Hematopoietic multipotent progenitor cell (in vitro differentiated cells): ENCODE measurements at regions not wholly inside any gene's neighbourhood (a gene's known extent, or its start where the extent isn't known, plus 50 kb on each side); places are given as distances from the start of the nearest gene placed in this dataset.

Experiments used
- DNase-seq, 3 donors: peaks; one replicate each; pipeline ENCODE4 v3.0.0-alpha.2; 2011 to 2015; ENCODE audit warnings: low read depth in 2 of 3, low spot score in 2 of 3

DNA sequence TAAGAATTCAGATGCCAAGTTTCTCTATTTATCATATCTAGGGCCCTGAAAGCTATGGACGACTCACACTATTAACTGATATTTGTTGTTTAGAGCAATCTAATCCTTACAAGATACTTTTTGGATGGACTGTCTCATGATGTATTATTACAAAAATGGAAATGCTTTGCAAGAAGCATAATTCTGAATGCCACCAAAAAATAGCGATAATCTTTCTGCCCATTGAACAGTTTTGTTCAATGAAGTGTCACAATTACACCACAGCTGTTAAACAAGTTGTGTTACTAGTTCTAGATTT, 460.4 kb upstream of the JARID2 start:
- DNase-seq: no peak

DNA sequence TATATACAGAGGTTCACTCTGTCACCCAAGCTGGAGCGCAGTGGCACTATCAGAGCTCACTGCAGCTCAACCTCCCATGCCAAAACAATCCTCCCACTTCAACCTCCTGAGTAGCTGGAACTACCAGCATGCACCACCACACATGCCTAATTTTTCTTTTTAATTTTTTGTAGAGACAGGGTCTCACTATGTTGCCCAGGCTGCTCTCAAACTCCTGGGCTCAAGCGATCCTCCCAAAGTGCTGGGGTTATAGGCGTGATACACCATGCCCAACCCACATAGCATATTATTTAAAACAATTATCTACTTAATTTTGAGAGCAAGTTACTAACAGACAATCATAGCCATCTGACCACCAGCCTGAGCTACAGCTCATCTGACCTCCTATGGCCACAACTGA, 459.9 kb upstream of the JARID2 start:
- DNase-seq: no peak

DNA sequence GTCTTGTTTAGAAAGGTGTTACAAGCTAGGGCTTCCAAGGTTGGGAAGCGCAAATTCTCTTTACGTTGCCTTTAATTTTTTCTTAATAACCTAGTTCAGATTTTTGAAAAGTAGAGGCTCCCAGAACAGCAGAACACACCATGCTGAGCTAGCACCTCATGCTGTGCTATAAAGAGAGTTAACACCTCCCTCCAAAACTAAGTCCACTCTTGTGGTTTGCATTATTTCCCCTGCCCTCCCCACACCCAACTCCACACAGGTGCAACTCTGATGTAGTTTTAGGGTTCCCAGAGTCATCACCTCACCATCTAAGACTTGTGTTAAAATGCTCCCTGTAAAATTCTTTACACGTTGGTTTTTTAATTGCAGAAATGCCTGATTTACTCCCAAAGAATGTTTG, 459.4 kb upstream of the JARID2 start:
- DNase-seq: no peak

DNA sequence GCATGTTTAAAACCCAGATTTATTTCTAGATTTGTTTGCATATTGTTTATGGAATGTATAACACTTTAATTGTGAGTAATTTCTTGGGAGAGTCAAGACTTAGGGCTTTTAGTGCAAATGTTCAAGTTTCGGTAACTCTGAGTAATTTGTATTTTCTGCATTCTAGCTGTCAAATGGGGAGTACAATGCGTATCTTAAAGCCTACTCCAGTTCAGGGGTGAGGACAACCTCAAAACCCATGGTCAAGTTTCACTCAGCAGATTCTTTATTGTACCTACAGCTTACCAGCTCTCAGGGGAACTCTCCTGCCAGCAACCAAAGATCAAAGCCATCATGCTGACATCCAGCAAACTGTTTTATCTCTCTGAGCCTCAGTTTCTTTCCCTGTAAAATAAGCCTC, 458.6 kb upstream of the JARID2 start:
- DNase-seq: no peak

DNA sequence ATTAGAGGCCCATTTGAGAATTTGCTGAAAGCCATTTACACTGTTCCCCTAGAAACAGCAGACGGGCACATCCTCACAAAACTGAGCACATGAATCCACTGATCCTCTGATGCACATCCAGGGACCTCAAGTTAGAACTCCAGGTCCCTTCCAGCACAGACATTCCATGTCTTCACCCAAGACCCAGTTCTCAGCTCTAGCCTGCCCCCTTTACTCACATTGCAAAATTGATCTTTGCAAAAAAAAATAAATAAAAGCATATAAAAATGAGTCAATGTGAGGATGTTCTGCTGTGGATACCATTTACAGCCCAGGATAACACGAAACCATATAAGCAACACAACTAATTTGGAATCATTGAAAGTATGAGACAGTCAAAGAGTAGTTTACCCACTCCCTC, 458.2 kb upstream of the JARID2 start:
- DNase-seq: no peak

DNA sequence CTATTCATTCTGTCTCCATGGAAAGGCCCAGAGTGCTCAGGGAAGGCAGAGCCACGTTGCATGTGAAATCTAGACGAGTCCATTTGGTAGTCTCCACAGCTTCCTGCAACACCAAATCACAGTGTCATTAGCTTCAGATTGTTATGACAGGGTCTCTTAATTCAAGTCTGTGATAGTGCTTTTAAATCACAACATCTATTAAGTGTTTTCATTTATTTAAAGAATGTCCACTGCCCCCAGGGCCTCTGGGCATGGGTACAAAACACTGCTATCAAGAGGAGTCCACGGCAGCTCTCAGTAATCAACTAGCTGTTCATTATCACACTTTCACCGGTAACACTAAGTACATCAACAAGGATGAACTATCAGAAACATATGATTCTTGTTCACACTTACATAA, 455.9 kb upstream of the JARID2 start:
- no peak for DNase-seq

DNA sequence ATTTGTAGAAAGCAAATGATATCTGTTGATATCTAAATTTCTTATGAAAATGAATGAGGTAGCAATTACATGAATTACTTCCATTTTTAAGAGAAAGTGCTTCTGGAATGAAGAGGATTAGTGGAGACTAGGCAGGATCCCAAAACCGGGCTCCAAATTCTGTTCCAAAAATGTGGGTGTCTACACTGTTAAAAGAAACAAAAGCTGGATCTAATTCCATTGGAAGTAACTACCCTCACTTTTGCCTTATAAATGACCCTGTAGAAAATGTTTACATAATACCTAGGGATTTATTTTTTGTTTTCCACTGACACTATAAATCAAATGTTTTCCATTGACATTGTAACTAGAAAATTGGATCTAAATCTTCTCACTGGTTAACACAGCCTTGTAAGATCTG, 454.9 kb upstream of the JARID2 start:
- no peak for DNase-seq

DNA sequence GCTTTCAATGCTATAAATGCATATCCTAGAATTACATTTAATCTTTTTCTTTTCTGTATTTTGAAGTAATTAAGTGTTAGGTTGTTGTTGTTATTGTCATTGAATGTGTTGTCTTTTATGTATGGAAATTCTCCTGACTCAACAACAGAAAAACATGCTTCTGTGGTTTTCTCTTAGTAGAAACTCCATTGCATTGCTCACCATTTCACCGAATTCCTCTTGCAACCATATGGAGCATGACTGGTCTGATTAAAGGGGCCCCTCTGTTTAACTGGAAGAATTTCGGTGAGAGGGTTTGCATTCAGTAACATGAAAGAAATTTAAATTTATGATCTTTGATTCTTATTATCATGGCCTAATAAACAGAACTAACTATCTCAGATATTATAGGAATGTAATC, 454.3 kb upstream of the JARID2 start:
- DNase-seq: no peak

DNA sequence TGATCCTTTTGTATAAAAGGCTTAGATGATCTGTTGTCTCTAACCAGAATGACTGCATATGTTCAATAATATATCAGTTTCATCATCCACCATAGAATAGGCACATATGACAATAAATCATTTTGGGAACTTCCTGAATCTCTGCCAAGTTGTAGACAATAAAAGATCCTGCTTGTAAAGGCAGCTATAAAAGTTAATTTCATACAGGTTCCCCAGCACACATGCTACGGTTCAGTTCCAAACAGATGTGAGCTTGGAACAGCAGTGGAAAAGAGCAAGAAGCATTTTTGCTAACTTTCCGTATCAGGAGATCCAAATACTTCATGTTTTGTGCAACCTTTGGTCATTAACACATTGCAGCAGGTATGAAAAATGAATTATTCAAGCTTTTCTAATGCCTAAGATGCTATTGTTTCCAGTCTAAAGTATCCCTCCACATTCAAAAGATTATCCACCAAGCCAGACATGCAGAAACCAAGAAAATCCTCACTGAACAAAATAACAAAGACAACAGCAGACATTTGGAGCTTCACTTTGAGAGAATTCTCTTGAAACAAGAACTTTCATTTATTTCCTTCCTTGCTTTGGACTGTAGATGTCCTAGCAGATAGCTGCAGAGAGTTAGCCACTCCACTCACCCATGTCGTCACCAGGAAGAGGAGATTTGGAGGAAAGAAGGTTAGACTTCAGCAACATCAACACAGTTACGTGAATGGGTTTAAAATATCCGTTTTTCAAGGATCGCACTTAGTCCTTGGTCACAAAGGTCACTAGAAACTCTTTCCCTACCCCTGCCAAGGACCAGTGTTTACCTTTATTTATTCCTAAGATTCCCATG, 453.5 kb upstream of the JARID2 start:
- peak in 1 of 3 donors; percentile 24 for DNase-seq

DNA sequence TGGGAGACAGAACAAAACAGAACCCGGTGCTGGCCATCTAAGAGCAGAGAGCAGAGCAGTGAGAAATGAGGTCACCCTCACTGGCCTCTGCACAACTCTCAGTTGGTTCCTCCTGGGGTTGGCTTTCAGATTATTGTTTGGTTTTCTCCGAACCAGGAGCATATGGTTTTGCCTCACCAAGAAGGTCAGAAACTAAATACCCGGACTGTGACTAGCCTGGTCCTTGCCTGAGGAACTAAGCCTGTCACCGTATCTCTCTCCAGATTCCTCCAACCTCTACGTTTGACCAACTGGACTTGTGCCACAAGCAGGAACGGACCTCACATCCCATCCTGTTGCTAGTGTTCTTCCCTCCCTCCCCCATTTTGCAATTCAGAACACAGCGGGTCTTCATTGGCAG, 450.4 kb upstream of the JARID2 start:
- DNase-seq: no peak

DNA sequence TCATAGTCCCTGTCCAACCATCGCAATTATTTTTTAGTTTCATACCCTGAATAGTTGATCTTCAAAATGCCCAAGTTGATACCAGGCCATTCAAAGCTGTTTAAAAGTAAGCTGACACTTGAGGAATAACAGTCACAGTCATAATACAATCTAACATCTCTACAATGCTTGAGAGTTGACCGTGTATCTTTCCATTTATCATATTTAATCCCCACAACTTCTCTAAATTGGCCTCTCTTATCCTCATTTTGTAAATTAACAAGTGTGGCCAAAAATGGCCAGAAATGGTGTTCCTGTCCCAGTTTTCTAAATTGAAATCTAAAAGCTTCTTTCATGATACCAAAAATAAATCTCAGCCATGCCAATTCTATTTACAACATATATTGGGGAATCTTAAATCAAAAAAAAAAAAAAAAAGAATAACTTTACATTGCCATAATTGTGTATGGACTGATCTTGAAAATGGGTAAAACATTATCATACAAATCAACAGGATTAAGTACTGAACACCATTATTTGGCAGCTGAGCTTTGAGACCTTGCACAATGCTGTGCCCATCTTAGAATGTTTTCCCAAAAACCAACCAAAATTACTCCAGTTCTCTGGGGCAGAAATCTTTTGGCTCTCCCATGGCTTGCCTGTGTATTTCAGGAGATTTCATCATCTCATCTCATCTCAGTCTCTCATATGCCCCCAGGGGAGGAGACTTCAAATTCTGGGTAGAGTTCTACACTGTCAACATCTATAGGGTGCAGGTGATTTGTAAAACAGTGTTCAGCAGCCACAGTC, 448.7 kb upstream of the JARID2 start:
- no peak for DNase-seq

DNA sequence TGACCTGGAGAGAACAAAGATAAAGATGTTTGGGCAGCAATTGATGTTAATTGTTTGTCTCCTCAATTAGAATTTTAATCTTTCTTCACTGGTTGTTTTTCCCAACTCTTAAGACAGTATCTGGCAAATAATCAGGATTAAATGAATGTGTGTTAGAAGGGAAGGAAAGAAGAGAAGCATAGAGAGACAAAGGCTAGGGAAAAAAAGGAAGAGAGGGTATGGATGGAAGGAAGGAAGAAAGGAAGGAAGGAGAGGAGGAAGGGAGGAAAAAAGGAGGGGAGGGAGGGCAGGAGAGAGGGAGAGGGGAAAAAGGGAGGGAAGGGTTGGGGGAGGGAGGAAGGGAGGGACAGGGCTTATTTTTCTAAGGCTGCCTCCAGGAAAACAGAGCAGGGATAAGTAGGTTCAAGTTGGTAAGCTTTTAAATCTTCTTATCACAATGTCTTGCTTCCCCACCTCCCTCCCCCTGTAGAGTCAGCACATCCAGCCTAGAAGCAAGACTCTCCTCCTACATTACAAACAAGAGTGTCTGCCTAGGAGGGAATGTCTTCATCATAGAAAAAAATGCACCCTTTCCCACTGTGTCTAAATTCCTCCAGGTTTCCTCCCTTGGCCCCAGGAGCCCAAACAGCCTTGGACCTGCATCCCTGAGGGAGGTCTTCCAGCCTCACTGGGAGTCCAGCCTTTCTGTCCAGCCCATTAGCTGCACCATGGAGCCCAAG, 447.8 kb upstream of the JARID2 start:
- no peak for DNase-seq

DNA sequence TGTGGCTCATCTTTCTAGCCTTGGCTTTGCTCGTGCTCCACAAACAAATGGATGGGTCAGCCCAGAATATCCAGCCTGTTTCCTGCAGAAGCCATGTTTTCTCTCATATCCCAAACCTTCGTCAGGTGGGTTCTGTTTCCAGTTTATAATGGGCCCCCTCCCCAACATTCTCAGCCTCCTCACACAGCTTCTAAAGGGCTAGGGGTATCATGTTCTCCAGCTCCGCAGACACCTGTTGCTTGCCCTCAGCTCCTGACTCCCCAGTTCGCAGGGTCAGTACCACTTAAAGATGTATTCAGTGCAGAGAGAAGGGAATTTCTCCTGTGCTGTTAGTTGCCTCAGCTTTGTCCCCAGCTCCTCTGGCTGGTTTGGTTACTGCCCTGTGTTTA, 447.3 kb upstream of the JARID2 start:
- DNase-seq: no peak

DNA sequence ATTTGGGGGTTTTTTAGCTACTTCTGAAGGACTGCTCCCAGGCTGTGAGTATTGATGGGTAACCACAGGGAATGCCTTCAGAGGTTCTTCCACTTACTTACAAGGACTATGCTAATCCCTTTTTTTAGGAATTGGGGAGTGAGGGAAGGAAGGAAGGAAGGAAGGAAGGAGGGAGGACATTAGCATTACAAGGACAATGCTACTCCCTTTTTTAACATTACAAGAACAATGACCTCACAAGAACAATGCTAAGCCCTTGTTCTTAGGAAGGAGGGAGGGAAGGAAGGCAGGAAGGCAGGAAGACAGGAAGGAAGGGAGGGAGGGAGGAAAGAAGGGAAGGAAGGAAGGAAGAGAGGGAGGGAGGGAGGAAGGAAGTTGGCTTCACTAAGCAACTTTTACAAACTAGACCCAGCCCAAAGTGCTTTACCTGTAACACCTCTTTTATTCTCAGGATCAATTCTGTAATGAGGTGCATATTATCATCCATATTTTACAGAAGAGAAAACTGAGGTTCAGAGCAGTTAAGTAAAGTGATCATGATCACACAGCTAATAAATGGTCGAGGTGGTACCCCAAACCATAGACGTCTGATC, 446.8 kb upstream of the JARID2 start:
- no peak for DNase-seq

DNA sequence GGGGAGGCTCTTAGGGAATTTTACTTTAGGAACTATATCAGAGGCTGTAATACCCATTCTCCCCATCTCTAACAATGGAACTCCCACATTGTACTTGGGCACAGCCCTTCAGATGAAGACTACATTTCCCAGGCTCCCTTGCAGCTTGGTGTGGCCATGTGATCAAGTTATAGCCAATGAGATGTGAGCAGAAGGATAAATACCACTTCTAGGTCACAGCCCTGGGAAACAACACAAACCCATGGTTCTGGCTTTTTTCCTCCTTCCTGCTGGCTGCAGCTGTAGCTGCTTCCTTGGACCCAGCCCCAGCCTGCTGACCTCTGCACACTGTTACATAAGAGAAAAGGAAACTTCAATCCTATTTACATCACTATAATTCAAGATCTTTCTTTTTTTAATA, 445.9 kb upstream of the JARID2 start:
- peak in 2 of 3 donors; percentile 44 to 66 for DNase-seq

DNA sequence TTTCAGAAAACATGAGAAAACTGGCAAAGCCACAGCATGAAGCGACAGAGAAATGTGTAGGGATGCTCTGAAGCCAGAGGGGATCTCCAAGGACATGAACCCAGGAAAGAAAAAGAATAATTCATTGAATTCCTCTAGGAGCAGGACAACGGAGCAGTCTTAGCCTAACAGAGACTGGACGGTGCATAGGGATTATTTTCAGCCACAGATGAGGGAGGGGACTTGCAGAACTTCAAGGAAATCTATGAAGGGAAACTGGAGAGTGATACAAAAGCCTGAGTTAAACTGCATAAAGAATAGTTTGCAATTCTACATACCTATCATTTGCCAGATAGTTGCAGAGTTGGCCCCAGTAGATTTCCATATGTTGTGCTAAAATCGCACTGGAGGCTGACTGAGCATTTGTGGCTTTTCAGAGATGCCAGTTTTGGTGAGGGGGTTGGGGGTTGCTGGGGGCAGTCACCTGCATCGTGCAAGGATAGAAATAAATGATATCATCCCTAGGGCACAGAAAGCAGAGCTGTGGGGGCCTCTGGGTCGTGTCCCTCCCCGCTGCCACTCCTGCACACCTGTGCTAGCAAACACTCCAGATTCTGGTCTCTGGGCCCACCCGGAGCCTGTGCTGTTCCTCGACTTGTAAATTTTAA, 443.2 kb upstream of the JARID2 start:
- DNase-seq: no peak

DNA sequence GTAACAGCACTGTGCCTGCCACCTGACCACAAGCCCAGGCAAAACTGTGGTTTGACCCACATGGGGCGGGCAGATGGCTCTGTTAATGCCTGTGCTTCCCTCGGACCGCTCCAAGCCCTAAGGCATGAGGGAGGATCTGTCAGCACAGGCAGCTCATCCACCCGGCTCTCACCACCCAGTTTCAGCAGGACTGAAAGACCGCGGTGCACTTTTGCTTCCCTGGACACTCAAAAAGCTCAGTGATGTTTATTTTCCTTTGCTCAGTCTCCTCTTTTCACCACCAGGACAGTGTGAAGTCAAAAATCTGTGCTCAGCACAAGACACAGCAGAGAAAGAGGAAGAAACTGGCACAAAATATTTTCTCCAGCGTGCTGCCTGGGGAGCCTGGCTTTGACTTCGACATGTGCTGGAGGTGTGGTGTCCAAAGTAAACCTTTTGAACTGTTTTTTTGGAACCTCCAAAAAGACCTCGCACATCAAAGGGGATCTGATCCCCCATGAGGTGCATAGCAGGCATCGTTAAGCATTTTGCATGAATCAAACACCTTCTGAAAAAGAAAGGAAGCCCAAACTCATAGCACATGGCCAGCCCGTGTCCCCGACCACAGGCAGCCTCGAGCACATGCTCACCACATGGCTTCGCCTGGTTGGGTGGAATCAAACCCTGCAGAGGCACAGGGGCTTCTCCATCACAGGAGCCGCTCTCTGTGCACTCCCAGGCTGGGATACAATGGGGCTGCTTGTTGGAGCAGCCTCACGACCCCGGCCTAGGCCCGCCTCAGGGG, 441.7 kb upstream of the JARID2 start:
- peak in 1 of 3 donors; percentile 27 for DNase-seq

DNA sequence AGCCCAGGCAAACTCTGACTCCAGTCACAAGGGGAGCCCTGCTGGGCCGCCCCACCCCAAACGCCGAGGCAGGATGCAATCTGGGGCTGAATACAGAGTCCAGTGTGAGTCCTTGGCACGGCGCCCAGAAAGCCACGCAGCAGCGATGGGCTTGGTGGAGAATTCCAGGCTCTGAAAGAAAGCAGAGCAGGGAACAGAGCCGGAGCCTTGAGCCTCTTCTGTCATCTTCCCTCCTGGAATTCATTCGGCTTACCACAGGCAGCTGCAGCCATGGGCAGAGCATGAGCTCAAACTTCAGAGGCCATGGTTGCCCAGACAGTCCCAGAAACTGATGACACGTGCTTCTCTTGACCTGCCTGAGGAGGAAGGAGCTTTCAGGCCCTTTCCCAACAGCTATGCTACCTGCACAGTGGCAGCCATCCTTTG, 441.1 kb upstream of the JARID2 start:
- DNase-seq: no peak

DNA sequence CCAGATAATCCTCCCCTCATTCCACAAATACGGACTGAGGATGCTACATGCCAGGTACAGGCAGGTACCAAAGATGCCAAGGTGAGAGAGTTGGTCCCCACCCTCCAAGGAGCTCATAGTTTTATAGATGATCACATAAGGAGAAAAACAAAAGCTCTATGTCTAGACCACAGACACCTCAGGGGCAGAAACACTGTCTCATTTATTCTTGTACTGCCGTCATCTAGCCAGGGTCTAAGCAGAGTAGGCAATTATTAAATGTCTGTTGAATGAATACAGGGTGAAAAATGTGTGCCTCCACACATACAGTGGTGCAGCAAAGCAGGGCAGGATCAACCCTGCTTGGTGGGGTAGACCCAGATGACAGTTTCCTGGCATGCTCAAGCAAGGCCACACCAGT, 439.8 kb upstream of the JARID2 start:
- DNase-seq: no peak

DNA sequence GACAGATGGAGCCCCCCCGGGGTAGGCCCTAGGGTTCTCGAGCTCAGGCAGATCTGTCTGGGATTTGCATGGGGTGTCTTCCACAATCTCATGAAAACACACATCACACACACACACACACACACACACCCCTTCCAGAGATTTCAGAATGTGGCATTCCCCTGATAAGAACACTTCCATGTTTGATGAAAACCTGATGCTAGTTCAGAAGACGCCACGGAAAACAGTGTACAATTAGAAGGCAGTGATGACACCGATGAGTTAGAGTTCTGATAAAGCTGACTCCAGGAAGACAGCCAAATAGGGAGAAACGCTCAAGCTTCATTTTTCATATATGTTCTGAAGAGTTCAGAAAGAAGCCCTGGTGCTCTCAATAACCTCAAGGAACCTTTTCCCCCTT, 438.7 kb upstream of the JARID2 start:
- no peak for DNase-seq
